ENCODE measurements at regions not wholly inside any gene's neighbourhood (a gene's known extent, or its start where the extent isn't known, plus 50 kb on each side); places are given as distances from the start of the nearest gene placed in this dataset.

- Histone ChIP-seq H3K9me2 (ENCODE audit: insufficient read depth) (no peaks in the 10 kb centered on the region), H3K27me3 (ENCODE audit: insufficient read depth) (no peaks in the 10 kb centered on the region), H3F3A (replicated peaks; ENCODE audit: low read depth) (no peaks in the 10 kb centered on the region), H3K79me2 (replicated peaks; ENCODE audit: insufficient read depth) (no peaks in the 10 kb centered on the region), H3K36me3 (ENCODE audit: insufficient read depth) (no peaks in the 10 kb centered on the region), H3K4me1 (ENCODE audit: insufficient read depth) (no peaks in the 10 kb centered on the region), H3K27ac (ENCODE audit: low read depth) (no peak overlapping the region), H3K4me3 (no peak overlapping the region), H3K4me2 (no peak overlapping the region), H2AFZ (no peak overlapping the region), H4K20me1 (replicated peaks; ENCODE audit: insufficient read depth) (no peaks in the 10 kb centered on the region)
- no peak for ATAC-seq
- no peak for DNase-seq (ENCODE audit: low spot score)
- Mint-ChIP-seq H3K4me3 (no peak overlapping the region), H3K27ac (no peak overlapping the region), H3K27me3 (ENCODE audit: insufficient read depth, low read depth, poor library complexity) (peaks cover 3% of the 10 kb centered on the region), H3K4me1 (no peaks in the 10 kb centered on the region), H3K36me3 (ENCODE audit: low read depth) (no peaks in the 10 kb centered on the region), H3K9me3 (no peaks in the 10 kb centered on the region)
- TF ChIP-seq CTCF (conservative IDR thresholded peaks at IDR 0.05; ENCODE audit: low read depth in 2 of 2) (no peak), NANOG (IDR thresholded peaks at IDR 0.05; ENCODE audit: borderline replicate concordance) (no peak), CREB1 (CRISPR knock-in tag; IDR thresholded peaks at IDR 0.05; ENCODE audit: low read depth) (no peak), ZNF331 (CRISPR knock-in tag; IDR thresholded peaks at IDR 0.05; ENCODE audit: low read depth) (no peak), STAT1 (IDR thresholded peaks at IDR 0.05; ENCODE audit: unreplicated experiment) (no peak), JUNB (IDR thresholded peaks at IDR 0.05; ENCODE audit: unreplicated experiment) (no peak), ETS1 (IDR thresholded peaks at IDR 0.05) (no peak), REST (IDR thresholded peaks at IDR 0.05; ENCODE audit: unreplicated experiment) (no peak), ZNF462 (CRISPR knock-in tag; IDR thresholded peaks at IDR 0.05) (no peak), EZH2phosphoT487 (IDR thresholded peaks at IDR 0.05; ENCODE audit: unreplicated experiment) (no peak), POLR2AphosphoS5 (IDR thresholded peaks at IDR 0.05; ENCODE audit: low read depth) (no peak), EZH2 (IDR thresholded peaks at IDR 0.05; ENCODE audit: low read depth, unreplicated experiment) (no peak), ZNF114 (CRISPR knock-in tag; IDR thresholded peaks at IDR 0.05) (no peak)
These were observed 188.9 kb downstream of the BRD1 start for GRCh38 chr22:49638788-49639187.

Measured in GM23338 (cell line).